Superior temporal gyrus (tissue), 1 donor: ENCODE measurements at regions not wholly inside any gene's neighbourhood (a gene's known extent, or its start where the extent isn't known, plus 50 kb on each side); places are given as distances from the start of the nearest gene placed in this dataset.
"Not testable (repeated sequence)": the region's sequence is repeated elsewhere in the genome, so short reads cannot be mapped to it uniquely, and the experiment has no call there.

Source experiments
- DNase-seq: peaks from one replicate; pipeline ENCODE4 v3.0.0-alpha.2; 2016; ENCODE audit errors: extremely low spot score

DNA sequence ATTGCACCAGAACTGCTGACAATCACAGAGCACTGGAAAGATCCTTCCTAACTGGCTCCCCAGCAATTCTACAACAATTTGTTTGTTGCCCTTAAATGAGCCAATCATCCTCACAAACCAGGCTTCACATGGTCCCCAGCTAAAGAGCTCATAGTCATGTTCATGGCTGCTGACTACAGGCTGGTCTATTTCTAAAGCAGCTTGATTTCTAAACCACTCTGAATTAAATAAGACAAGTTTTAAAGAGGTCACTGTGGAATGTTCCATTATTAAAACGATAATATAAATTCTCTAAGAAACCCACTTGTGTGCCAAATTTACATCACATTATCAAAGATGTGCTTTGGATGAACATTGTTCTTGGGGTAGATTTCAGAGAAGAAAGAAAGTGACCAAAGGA, 110.7 kb downstream of the COPS8 start:
- no peak for DNase-seq

DNA sequence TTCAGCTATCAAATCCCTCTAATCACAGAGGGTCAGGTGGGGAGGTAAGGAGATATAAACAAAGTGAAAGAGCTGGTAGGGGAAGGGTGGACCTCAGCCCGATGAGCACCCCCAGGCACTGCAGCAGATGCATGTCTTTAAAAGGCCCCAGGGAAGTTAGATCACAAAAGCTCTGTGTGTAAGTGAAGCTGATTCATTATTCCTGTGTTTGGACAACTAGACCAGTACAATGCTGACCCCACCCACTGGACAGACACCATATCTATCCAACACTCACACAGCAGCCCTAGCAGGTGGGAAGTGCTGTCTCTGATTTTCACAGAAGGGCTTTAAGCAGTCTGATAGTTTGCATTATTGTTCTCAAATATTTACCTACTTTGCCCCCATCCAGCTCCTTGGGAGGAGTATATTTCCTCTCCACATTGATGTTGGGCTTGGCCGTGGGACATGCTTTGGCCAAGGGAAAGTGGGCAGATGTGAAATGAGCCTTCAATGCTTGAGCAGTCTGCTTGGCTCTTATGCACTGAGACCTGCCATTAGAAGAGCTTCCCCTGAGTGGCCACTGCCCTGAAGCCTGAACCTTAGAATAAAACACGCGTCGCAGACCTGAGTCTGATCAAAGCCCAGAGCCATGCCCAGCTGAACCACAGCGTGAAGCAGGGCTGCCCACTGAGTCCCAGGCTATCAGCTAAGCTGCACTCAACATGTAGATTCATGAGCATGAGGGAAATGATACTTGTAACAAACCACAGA, 111.4 kb downstream of the COPS8 start:
- no peak for DNase-seq

DNA sequence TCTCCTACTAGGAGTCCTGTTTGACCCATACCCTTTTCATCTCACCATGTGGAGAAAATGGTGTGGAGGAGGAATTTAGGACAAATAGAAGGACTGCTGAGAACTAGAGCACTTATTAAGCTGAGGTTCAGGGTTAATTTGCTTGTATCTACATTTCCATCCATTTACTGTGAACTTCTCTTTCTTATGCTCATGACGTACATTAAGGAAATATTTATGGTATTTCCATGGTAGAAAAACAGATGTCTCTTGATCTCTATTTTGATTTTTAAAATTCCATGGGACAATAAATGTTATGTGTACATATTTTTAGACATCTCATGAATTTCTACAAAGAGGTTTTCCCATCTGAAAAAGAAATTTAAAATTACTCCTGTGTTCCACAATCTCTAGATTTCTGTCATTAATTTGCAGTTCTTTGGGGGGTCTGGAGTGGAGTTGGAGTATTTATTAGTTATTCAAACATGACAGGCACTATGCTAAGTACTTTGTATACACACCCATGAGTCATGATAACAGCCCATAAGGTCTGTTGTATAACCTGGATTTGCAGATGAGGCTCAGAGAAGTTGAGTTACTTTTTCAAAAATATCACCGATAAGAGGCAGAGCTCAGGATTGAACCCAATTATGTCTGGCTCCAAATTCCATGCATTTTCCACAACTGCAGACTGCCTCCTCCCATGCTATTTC, 112.6 kb downstream of the COPS8 start:
- DNase-seq = no peak

DNA sequence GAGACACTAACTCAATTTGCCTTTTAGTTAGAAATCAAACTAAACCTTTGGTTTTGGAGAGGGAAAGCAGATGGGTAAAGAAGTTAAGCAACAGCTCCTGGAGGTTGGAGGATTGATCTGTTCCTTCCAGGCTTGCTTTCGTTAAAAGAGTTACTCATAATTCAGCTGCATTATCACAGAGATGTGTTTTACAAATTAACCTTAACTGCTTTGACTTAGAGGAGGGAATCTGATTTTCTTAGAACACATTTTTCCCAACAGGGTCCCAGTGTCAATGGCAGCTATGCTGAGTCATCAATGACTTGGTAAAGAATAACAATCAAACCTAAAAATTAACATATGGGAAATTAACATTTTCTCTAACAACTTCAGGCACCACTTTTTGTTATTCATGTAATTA, 113.4 kb downstream of the COPS8 start:
- DNase-seq = no peak

DNA sequence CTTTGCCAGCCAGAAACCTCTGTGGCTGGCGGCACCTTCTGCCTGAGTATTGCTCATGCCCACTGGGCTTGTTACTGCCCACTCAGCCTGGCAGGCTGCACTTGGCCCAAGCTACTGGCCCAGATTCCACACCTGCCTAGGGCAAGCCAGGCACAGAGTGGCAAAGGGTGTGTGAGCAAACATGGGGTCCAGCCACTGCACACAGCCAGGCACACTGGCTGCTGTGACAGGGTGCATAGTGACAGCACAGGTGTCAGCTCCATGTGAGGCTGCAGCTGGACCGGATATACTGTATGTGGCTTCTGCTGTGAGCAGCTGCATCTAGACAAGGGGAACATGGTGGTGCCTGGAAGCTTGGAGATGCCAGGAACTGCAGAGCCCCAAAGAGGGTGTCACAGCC, 113.9 kb downstream of the COPS8 start:
- no peak for DNase-seq

DNA sequence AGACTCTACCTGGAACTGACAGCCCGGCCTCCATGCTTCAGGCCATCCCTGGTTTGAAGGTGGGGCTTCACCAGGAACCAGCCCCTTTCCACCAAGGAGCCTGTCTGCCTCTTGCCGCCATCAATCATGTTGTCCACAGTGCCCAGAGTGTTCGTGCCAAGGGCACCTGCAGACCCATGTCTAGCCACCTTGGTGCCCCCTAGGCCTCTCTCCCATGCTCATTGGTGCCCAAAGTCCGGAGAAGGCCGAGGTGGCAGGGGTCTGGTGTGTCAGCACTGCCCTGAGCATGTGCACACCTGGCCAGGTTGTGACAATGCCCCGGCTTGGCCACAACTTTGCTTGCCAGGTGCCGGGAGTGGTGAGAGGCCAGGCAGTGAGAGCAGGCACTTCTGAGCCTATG, 114.8 kb downstream of the COPS8 start:
- DNase-seq = no peak

DNA sequence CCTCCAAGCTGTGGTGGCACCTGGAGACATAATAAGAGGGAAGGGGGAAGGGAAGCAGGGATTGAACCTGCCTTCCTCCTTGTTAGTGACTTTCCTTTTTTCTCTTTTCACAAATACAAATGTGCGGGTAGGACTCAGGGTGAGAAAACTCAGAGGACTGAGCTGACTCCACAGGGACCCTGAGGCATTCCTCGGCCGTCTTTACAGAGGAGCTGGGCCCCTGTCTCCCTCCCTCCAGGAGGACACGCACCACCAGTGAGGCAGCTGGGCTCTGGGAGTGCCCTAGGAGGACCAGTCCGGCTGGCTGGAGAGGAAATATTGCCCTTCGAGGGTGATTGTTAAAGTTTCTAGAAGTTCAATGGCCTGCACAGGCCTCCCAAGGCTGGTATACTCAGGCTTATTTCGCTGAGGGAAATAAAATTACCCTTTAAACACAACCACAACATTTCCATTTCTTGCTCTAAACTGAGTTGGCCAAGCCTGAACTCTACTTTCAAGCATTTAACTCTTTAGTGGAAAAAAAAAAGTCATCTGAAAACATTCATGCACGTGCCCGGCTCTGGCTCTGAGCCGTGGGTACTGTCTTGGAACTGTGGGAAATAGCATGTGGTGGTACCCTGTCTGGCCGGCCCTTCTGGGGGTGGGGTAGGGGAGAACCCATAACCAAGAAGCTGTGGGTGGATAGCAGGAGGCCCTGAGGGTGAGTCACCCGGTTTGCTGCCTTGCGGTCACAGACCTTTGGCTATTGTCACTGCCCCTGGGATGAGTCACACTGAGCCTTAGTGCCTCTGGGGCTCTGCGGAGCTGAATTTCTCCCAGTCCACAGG, 116.0 kb downstream of the COPS8 start:
- no peak for DNase-seq

DNA sequence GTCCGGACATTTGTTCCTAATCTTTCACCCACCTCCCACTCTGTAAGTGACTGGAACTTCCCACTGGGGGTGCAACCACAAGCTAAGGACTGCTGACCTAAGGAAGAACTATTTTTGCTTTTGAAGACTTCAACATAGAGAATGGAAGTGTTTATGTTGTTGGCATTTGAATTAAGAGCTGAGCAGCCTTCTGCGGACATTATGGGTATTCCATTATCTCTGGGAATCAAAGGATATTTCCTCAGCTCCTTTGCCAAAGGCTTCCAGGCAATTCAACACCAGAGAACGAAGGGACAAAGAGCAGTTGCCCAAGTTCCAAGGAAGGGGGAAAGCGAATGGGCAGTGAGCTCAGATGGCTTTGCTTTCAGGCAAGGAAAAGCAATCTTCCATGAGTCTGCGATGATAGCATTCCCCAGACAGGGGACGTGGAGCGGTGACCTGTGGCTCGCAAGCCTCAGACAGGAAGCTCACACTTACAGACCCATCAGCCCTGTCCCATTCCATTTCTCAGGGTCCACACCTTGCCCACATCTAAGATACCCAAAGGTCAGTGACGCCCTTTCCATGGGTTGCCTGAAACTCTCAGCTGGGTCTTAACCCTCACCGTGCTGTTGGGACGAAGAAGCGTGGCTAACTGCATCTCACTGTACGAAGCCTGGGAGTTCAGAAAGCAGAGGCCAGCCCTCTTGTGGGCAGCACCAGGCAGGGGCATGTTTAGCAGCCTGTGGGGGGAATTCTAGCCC, 116.8 kb downstream of the COPS8 start:
- DNase-seq = no peak

DNA sequence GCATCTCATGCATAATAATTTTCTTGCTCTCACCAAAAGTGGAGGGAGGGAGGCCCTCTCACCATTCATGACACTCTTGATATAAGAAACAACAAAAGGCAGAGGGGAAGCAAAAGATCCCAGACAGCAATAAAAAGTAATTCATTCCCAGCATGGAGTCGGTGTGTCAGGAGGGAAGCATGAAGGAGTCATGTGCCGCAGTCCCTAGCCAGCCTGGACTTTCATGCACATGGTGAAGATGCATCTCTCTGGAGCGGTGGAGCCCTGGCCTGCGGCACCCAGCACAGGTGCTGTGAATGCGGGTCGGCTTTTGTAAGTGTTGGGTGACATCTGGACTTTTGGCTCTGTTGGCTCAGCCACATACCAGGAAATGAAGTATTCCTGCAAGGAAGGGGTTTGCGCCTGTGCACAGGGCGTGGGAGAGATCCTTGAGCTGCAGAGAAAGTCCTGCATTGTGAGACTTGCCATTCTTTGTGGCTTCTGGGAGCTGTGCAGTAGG, 119.4 kb downstream of the COPS8 start:
- no peak for DNase-seq

DNA sequence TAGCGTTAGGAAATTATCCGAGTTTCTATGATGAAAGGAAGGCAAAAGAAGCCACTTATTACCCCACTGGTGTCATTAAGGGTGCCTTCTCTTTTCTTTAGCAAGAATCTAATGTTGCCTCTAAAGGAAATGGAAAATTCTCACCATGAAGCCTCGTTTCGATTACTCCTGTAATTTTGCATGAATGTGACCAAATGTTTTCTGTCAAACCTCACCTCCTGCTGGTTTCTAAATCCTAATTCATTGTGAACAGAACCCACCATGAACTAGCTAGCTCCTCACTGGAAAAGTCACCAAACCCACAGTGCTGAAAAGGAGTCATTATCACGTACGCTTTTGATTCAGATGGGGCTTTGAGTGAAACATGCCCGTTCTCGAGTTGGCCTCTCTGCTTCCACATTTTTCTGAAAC, 119.9 kb downstream of the COPS8 start:
- no peak for DNase-seq

DNA sequence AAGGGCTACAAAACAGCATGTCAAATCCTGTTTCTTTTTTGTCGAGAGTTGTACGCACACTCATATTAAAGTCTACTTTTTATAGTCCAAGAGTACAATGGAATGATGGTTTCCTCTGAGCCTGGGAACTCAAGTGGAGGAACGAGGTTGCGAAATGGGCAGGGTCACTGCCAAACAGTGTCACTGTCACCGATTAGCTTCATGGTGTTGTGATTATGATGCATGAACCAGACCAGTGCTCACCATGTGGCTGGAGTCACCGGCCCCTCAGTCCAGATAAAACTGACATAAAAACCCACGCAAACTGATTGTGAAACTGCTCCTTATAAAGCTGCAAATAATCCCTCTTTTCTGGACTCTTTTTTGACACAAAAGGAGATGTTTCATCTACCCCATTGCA, 122.0 kb downstream of the COPS8 start:
- no peak for DNase-seq

DNA sequence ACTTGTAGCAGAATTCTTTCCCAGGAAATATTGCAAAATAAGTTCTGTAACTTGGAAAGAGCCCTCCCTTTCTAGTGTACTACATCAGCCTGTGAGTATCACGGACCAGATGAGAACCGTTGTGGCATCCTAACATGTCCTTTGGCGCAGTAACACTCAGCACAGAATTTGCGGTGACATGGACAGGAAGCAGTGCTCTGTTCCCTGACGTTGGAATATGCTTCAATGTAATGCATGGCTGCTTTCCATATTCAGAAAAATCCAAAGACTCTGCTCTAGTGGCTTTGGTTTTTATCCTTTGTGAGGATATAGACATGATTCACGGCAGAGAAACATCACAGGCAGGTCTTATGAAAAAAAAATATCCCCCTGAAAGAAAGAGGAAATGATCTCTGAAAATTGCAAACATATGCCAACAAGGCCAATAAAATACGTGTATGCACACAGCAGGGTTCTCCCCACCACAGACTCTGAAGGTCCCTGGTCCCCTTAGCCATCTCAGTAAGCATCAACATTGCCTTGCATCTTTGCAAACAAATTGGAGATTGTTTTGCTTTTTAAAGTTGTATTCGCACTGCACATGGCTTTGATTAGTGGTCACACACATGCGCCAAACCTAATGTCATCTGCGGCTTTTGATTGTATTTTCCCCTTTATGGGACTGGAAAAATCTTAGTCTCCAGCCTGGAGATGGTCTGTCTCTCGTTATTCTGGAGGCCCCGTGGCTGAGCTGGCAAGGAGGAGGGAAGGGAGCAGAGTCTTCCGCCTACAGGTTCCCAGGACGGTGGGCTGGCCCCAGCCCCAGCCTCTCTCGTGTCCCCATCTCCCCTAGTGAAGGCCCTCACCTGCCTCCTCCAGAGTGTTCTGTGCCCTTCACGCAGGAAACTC, 122.9 kb downstream of the COPS8 start:
- DNase-seq = no peak

DNA sequence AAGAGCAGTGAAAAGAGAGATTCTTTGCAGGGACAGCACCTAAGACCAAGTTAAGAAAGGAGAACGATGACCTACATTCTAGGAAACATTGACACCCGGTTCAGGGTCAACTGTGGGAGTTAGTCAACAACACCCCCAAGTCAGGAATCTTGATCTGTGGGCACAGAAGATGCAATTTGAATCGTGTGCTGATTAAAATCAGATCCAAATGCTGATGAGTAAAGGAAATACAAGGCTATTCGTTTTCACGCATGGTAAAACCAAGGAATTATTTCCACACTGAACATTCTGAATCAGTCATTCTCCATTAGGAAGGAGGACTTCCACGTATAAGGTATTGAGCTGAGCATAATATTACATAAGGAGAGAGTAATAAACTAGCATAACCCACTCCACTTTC, 124.2 kb downstream of the COPS8 start:
- no peak for DNase-seq

DNA sequence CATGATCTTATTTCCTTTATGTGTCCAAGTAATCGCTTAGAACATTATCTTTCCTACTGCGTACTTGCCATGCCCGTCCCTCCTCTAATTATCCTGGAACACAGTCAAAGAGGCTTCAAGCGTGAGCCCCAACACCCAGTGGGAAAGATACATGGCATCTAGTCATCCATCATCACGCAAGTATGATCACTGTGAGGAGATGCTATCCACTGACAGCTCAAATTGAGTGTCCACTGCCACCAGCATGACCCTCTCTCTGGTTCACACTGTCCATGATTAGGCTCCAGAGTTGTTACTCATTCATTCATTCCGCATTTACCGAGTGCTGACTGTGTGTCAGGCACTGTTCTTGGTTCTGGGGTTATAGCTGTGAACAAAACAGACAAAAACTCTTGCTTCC, 124.6 kb downstream of the COPS8 start:
- no peak for DNase-seq

DNA sequence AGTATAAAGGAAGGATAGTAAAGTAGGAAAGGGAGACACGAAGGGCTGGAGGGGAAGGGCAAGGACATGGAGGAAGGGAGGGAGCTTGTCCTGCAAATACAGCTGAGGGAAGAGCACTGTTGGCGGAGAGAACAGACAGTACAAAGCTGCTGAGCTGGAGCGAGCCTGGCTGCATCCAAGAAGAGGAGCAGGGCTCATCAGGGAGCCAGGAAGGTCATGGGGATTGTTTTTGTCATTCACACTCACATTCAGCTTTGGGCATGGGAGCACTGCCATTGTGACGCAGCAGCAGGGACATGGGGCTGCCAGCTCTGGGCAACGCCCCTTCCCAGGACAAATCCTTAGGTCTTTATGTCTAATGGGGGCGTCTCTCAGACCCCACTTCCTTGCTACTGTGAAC, 125.1 kb downstream of the COPS8 start:
- no peak for DNase-seq

DNA sequence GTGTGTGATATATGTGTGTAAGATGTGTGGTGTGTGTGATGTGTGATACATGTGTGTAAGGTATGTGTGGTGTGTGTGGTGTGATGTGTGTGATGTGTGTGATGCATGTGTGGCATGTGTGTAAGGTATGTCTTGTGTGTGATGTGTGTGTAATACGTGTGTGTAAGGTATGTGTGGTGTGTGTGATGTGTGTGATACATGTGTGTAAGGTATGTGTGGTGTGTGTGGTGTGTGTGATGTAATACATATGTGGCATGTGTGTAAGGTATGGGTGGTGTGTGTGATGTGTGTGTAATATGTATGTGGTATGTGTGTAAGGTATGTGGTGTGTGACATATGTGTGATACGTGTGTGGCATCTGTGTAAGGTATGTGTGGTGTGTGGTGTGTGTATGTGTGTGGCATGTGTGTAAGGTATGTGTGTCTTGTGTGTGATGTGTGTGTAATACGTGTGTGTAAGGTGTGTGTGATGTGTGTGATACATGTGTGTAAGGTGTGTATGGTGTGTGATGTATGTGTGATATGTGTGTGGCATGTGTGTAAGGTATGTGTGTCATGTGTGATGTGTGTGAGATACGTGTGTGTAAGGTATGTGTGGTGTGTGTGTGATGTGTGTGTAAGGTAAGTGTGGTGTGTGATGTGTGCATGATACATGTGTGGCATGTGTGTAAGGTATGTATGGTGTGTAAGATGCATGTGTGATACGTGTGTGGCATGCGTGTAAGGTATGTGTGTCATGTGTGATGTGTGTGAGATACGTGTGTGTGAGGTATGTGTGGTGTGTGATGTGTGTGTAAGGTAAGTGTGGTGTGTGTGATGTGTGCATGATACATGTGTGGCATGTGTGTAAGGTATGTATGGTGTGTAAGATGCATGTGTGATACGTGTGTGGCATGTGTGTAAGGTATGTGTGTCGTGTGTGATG, 126.9 kb downstream of the COPS8 start:
- DNase-seq = not testable (repeated sequence)

DNA sequence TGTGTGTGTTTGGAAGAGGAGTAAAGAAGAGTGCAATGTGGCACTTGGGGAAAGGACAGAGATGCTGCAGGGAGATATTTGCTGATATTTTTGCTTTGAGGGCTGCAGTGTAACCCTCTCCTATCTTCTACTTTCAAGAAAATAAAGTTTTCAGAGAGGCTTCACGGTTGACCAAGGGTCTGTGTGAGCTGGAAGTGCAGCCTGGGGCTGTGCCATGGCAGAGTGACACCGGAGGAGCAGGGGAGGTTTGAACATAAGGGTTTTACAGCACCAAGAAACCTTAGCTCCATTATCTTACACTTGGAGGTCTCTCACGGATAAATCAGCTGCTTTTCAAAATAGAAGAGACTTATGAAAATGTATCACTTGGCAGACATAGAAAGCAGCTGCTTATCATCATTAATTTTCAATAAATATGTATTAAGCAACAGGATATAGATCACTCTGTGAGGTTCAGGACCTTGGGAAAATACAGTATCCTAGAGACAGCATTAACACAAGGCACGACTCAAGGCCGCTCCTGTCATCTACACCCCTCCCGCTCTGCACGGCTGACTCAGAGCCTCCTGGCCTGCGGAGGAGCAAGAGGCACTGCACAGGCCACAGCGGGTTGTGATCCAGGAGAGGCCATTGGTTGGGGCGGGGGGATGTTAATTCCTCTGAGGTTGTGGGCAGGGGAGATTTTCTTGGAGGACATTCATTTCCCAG, 127.8 kb downstream of the COPS8 start:
- no peak for DNase-seq

DNA sequence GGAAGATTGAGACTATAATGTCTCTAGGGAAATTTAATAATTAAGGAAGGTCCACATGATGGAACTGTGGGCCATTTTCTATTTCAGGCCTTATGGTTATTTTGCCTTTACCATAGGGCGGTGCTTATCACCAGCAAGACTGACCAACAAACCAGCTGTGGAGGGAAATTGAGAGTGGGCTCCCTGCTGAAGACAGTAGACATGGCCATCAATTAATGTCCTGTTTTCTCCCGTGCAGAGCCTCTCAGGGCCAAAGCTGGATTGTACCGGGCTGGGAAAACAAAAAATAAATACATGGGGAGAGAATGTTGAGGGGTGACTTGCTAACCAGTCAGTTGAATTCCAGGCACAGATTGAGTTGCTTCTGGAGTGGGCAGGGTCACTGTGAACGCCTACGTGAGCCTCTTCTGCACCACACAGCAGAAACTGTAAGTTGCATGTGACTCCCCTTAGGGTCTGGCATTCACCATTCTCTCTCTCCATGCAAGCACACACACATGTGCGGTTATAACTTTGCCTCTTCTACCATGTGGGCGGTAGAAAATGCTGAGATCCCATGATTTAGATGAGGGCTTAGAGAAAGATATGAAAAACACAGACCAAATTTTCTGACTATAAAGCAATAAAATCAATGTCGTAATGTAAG, 128.5 kb downstream of the COPS8 start:
- no peak for DNase-seq

DNA sequence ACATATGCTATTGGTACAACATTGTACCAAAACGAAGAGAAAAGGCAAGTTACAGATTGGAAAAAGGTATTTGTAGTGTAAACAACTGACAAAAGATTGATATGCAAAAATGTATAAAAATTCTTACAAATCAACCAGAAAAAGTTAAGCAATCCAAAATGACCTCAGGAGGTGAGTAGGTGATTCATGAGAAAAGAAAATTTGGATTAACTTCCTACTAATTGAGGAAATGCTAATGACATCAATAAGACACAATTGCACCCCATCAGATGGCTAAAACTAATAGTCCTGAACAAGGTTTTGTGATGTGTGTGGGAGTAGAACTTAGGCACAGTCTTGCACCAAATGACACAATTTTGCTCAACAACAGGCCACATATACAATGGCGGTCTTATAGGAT, 129.3 kb downstream of the COPS8 start:
- DNase-seq = no peak
